OCI-LY3 (cell line): ENCODE measurements at regions not wholly inside any gene's neighbourhood (a gene's known extent, or its start where the extent isn't known, plus 50 kb on each side); places are given as distances from the start of the nearest gene placed in this dataset.

Source experiments
- H2AFZ ChIP-seq: fragments of 200-600, 300-600 bp; shearing (Covaris generic); 2 replicates; pipeline ENCODE4 v1.6.0; 2014; ENCODE audit warnings: antibody characterized with exemption, low read depth, low read length
- H3K27ac ChIP-seq: fragments of 200-600, 300-600 bp; sonication (generic); 2 replicates; pipeline ENCODE4 v1.5.1; 2014; ENCODE audit warnings: mild to moderate bottlenecking, low read length, moderate library complexity, mixed read lengths
- H3K27me3 ChIP-seq: fragments of 200-600, 300-600 bp; sonication (generic); 2 replicates; pipeline ENCODE4 v1.6.1; 2014; ENCODE audit warnings: low read depth, low read length, mixed read lengths
- H3K36me3 ChIP-seq: fragments of 200-600, 300-600 bp; sonication (generic); replicated peaks from 2 replicates; pipeline ENCODE3; 2014; ENCODE audit warnings: low read depth, low read length, mixed read lengths
- H3K4me1 ChIP-seq: fragments of 300-600, 200-600 bp; sonication (generic); 2 replicates; pipeline ENCODE4 v1.6.1; 2014; ENCODE audit warnings: low read length, mixed read lengths
- H3K4me2 ChIP-seq: fragments of 200-600, 300-600 bp; sonication (generic); 2 replicates; pipeline ENCODE4 v1.6.1; 2014; ENCODE audit warnings: low read length, mixed read lengths
- H3K4me3 ChIP-seq: fragments of 300-600, 200-600 bp; sonication (generic); 2 replicates; pipeline ENCODE4 v1.5.1; 2014; ENCODE audit warnings: antibody characterized with exemption, mild to moderate bottlenecking, low read length, moderate library complexity
- H3K79me2 ChIP-seq: fragments of 300-600, 200-600 bp; shearing (Covaris generic); 2 replicates; pipeline ENCODE4 v1.6.1; 2014; ENCODE audit warnings: mild to moderate bottlenecking, low read length, mixed read lengths
- H3K9ac ChIP-seq: fragments of 300-600, 200-600 bp; shearing (Covaris generic); 2 replicates; pipeline ENCODE4 v1.6.0; 2014; ENCODE audit warnings: mild to moderate bottlenecking, low read length, moderate library complexity
- H3K9me3 ChIP-seq: fragments of 200-600, 300-600 bp; shearing (Covaris generic); 2 replicates; pipeline ENCODE4 v1.6.1; 2014; ENCODE audit warnings: low read length, mixed read lengths; ENCODE audit not compliant: insufficient read depth
- H4K20me1 ChIP-seq: fragments of 200-600, 300-600 bp; sonication (generic); 2 replicates; pipeline ENCODE4 v1.6.1; 2016; ENCODE audit warnings: low read length, mixed read lengths; ENCODE audit not compliant: insufficient read depth
- EZH2phosphoT487 ChIP-seq: fragments of 200-600 bp; shearing (Covaris generic); IDR thresholded peaks from 2 replicates; pipeline ENCODE4 v1.6.1; 2018; ENCODE audit warnings: antibody characterized with exemption, mixed run types, low read depth
- TF ChIP-seq, protein P1 (sequence below): fragments of 200-600, 300-600 bp; sonication (generic); IDR thresholded peaks from 2 replicates; pipeline ENCODE4 v1.5.1; 2014; ENCODE audit warnings: antibody characterized with exemption, low read length, low read depth

DNA sequence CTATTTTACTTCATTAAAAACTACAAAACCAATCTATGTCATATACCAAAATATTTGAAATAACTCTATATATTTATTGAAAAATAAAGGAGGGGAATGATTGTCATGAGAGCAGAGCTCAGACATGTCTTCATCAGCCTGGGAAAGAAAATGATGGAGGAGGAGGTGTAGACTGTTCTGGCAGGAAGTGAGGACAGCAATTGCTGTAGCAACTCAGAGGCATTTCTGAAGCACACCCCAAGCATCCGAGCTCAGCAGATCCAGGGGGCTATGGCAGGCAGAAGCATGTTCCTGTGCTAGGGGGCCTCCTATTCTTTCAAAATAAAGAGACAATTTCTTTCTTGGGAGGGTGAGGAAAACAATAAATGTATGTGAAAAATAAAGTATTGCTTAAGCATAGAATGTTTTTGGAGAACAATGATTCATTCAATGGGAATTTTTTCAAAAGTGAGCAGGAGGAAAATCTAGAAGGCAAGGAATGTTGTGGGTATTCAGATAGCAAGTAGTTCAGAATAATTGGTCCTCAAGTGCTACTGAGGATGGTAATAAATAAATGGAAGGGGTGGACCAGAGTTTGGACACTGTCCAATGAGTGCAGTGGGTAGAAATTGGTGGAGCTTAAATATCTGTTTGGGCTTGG, 383.4 kb downstream of the CDH11 start:
- no peak overlapping the region for H3K4me2 ChIP-seq
- TF ChIP-seq EZH2phosphoT487, result no peak
- TF ChIP-seq, protein P1, sequence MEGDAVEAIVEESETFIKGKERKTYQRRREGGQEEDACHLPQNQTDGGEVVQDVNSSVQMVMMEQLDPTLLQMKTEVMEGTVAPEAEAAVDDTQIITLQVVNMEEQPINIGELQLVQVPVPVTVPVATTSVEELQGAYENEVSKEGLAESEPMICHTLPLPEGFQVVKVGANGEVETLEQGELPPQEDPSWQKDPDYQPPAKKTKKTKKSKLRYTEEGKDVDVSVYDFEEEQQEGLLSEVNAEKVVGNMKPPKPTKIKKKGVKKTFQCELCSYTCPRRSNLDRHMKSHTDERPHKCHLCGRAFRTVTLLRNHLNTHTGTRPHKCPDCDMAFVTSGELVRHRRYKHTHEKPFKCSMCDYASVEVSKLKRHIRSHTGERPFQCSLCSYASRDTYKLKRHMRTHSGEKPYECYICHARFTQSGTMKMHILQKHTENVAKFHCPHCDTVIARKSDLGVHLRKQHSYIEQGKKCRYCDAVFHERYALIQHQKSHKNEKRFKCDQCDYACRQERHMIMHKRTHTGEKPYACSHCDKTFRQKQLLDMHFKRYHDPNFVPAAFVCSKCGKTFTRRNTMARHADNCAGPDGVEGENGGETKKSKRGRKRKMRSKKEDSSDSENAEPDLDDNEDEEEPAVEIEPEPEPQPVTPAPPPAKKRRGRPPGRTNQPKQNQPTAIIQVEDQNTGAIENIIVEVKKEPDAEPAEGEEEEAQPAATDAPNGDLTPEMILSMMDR, result no peak
- H3K27ac ChIP-seq, result no peak overlapping the region
- no peak overlapping the region for H3K4me3 ChIP-seq
- no peaks in the 10 kb centered on the region for H3K27me3 ChIP-seq
- H3K4me1 ChIP-seq, result no peaks in the 10 kb centered on the region
- no peaks in the 10 kb centered on the region for H4K20me1 ChIP-seq
- H3K79me2 ChIP-seq, result no peaks in the 10 kb centered on the region
- no peak overlapping the region for H2AFZ ChIP-seq
- no peaks in the 10 kb centered on the region for H3K9me3 ChIP-seq
- H3K9ac ChIP-seq, result no peak overlapping the region
- no peaks in the 10 kb centered on the region for H3K36me3 ChIP-seq

DNA sequence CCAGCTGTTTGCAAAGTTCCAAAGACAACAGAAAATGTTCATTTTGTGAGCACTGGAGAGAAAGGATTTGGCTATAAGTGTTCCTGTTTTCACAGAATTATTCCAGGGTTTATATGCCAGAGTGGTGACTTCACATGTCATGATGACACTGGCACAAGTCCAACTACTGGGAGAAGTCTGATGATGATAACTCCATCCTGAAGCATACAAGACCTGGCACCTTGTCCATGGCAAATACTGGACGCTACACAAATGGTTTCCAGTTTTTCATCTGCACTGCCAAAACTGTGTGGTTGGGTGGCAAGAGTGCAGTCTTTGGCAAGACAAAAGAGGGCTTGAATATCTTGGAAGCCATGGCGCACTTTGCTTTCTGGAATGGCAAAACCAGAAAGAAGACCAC, 385.0 kb downstream of the CDH11 start:
- Histone ChIP-seq H3K4me1 (no peaks in the 10 kb centered on the region), H4K20me1 (no peaks in the 10 kb centered on the region), H3K9me3 (no peaks in the 10 kb centered on the region), H3K4me2 (no peak overlapping the region), H3K27ac (no peak overlapping the region), H3K36me3 (no peaks in the 10 kb centered on the region), H3K4me3 (no peak overlapping the region), H3K79me2 (no peaks in the 10 kb centered on the region), H3K27me3 (no peaks in the 10 kb centered on the region), H2AFZ (no peak overlapping the region), H3K9ac (no peak overlapping the region)
- no peak for TF ChIP-seq EZH2phosphoT487
- TF ChIP-seq, protein P1, result no peak

DNA sequence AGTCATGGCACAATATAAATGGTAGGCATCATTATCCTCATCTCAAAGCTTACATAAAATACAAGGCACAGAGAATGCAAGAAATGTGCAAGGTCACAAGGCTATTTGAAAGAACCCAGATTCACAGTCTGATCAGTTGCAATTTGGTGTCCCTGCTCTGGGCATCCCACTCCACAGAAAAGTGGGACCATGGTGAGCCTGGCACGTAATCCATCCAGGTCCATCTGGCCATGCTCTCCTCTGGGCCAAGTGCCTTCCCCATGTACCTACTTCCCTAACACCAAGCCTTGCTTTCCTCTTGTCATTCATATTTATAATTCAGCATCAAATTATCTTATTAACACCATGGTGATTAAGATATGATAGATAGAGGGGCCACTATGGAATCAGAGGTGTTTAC, 390.0 kb downstream of the CDH11 start:
- Histone ChIP-seq H2AFZ (no peak overlapping the region), H3K79me2 (no peaks in the 10 kb centered on the region), H3K27ac (no peak overlapping the region), H3K9me3 (no peaks in the 10 kb centered on the region), H3K4me1 (no peaks in the 10 kb centered on the region), H3K36me3 (no peaks in the 10 kb centered on the region), H3K4me3 (no peak overlapping the region), H3K9ac (no peak overlapping the region), H3K27me3 (no peaks in the 10 kb centered on the region), H4K20me1 (no peaks in the 10 kb centered on the region), H3K4me2 (no peak overlapping the region)
- TF ChIP-seq, protein P1, result no peak
- no peak for TF ChIP-seq EZH2phosphoT487

- Histone ChIP-seq H3K4me3 (no peak overlapping the region), H3K27ac (no peak overlapping the region), H4K20me1 (no peaks in the 10 kb centered on the region), H3K9me3 (no peaks in the 10 kb centered on the region), H2AFZ (no peak overlapping the region), H3K79me2 (no peaks in the 10 kb centered on the region), H3K9ac (no peak overlapping the region), H3K36me3 (no peaks in the 10 kb centered on the region), H3K4me2 (no peak overlapping the region), H3K4me1 (no peaks in the 10 kb centered on the region), H3K27me3 (no peaks in the 10 kb centered on the region)
- TF ChIP-seq, protein P1, result no peak
- TF ChIP-seq EZH2phosphoT487, result no peak
Observed at GRCh38 chr16:64730261-64730660, 391.6 kb downstream of the CDH11 start.
